NCI-H146 (cell line): ENCODE measurements at regions not wholly inside any gene's neighbourhood (a gene's known extent, or its start where the extent isn't known, plus 50 kb on each side); places are given as distances from the start of the nearest gene placed in this dataset.
"Not testable (repeated sequence)": the region's sequence is repeated elsewhere in the genome, so short reads cannot be mapped to it uniquely, and the experiment has no call there.

ENCODE experiments used
- DNase-seq: peaks from one replicate; lab custom pipeline; 2025; lab: John Stamatoyannopoulos, UW

DNA sequence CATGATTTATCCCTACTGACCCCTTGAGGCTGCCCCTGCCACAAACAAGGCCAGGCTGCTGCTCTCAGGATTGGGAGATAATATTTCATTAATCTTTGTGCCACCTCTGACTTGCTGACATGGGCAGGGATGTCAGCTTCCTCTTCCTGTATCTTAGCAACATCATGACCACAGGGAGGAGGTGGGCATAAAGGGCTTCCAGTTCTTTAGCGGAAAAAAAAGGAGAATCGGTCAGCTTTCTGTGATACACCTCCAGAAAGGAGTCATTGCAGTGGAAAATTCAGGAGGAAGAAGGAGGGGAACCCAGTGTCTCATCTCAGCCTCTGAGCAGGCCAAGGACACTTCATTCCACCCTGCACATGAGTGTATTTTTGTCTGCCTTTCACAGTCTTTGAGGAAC is 206.8 kb upstream of the SDK2 start:
- no peak for DNase-seq

DNA sequence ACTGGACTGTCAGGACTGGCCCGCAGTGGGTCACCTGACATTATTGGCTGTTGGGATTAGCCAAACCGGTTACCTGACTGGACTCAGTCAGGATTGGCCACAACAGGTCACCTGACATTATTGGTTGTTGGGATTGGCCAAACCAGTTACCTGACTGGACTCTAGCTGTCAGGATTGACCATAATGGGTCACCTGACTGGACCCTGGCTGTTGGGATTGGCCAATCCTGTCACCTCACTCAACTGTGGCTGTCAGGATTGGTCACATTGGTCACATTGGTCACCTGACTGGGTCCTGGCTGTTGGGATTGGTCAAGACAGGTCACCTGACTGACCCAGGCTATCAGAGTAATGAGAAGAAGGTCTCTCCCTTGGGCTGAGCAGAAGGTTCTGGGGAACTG is 207.7 kb upstream of the SDK2 start:
- DNase-seq, result no peak

DNA sequence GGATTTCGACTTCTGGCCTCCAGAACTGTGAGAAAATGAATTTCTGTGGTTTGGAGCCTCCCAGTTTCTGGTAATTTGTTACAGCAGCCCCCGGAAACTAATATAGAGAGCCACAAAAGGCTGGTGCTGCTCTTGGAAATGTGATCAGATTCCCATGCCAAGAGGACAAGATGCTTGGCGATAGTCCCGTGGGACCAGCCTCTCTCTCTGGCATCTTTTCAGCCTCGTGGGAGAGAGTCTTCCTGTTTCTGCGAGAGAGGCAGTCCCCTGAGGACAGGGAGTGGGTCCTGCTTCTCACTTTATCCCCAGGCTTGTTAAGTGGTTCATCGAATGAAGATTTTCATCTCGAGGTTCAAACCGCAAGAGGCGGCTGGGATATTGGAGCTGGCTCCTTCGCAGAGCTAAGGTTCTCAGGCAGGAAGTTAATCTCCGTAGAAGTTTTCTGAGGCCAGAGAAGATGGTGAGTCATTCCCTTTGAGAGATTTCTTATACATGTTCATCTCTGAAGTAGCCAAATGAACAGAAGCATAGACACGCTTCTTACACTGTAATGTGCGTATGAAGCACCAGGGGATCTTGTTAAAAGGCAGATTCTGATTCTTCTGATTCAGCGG is 211.6 kb upstream of the SDK2 start:
- no peak for DNase-seq

DNA sequence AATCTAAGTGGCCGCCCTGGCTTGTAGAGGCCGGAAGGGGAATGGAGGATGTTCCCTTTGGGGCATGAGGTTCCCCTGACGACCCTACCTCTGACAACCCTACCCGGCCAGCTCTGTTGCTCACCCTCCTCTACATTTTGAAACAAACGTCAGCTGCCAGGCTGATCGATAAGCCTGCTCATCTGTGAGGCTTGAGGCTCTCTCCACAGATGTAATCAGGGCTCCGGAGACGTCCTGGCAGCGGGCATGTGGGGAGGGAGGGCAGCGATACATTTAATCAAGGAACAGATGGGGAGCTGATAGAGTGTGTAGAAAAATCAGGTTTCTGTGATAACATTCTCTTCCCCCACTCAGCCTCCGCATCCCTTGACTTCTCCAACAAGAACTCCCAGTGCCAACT is 212.3 kb upstream of the SDK2 start:
- no peak for DNase-seq

DNA sequence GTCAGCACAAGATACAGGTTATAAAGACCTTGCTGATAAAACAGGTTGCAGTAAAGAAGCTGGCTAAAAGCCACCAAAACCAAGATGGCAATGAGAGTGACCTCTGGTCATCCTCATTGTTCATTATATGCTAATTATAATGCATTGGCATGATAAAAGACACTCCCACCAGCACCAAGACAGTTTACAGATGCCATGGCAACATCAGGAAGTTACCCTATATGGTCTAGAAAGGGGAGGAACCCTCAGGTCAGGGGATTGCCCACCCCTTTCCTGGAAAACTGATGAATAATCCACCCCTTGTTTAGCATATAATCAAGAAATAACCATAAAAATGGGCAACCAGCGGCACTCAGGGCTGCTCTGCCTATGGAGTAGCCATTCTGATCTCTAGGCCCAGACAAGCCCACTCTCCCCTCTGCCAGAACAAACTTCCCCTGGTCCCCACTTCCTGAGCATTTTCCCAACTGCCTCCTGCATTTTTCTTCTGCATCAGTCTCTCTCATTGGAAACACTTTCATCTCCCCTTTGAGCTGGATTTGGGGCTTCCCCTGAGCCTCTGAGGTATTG is 215.3 kb upstream of the SDK2 start:
- not testable (repeated sequence) for DNase-seq

DNA sequence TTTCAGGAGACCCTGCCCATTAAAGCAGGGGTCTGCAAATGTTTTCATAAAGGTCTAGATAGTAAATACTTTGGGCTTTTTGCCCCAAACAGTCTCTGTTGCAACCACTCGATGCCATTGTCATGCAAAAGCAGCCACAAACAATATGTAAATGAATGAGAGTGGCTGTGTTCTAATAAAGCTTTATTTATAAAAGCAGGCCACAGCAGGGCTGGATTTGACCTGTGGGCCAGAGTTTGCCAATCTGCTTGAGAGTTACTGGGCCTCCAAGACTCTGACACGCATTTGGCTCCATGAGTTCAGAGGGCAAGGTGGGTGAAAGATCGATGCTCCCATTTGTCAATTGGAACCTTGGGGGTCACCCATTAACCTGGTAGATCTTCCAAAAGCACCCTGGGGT is 217.3 kb upstream of the SDK2 start:
- no peak for DNase-seq

DNA sequence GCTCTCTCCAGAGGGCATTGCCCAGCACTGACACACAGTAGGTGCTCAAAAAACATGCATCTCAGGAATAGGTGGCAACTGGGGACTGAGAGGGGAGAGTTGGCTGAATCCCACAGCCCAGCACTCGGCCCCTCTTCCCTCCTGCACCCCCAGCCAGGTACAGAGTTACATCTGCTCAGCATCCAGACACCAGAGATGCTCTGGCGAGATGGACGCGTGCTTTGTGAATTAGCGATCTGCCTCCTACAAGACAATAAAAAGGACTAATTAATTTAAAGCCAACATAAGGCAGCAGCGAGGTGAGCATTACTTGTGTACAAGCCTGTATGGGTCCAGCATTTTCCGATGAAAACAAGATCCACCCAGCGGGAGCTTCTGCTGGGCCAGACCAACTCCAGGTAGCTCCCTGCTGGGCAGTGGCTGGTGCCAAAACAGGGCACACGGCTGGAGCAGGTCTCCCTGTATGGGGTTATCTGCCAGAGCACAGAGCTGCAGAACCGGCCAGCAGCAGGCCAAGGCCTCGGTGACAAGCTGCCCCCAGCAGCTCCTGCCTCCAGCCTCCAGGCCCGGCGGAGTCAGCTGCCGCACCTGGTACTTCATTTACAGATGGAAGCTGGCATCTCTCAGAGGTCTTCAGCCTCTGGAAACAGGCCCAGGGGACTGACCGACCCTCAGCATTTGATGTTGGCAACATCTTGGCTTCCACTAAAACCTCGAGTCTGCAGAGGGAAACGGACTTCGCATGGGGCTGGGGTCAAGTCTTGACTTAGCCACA is 219.7 kb upstream of the SDK2 start:
- DNase-seq, result peak; percentile 57

DNA sequence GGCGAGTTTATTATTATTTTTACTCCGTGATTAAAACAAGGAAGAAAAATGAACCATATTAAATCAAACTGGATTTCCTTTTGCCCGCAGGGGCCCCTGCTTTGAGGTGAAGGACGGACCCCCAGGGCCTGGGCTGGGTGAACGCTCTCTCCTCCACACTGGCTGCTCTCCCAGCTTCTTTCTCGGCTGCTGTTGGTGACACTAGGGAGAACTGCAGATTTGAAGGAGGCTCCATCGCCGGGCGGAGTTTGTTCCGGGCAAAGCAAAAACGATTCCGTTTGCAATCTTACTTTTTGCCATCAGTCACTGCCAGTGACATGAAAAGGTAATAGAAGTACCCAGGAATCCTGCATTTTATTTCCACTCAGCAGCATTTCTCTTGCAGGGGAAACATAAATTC is 221.6 kb upstream of the SDK2 start:
- DNase-seq, result no peak

DNA sequence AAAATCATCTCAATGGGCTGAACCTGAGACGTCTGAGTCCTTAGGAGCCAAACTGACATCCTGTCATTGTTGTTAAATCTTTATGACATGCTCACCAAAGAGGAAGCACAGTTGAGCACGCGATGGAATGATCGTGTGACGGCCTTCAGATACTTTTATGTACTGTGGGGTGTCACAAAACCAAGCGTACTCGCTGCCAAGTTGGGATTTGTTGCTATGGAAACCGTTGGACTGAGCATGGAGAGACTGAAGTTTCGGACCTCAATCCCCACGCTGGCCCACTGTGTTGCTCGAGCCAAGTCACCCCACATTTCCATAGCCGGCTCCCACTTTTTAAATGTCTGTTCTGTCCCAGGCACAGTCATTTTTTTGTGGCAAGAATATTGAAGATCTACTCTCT is 222.8 kb upstream of the SDK2 start:
- DNase-seq, result no peak

DNA sequence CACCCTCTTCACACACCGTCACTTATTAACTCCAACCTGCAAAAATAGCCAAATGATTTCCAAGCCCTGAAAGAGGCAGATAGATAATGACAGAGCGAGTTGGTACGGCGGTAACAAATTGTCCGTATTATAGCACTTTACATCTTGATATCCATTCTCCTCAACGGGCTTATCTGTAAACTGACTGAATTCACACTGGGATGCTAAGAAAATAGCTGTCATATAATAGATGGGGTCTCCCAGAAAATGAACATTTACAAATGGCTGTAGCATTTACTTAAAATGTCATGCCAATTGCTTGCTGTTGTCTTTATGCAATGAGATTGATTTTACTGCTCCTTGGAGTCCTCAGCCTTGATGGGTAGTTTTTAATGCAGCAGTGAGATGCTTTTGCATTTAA is 225.8 kb upstream of the SDK2 start:
- no peak for DNase-seq

DNA sequence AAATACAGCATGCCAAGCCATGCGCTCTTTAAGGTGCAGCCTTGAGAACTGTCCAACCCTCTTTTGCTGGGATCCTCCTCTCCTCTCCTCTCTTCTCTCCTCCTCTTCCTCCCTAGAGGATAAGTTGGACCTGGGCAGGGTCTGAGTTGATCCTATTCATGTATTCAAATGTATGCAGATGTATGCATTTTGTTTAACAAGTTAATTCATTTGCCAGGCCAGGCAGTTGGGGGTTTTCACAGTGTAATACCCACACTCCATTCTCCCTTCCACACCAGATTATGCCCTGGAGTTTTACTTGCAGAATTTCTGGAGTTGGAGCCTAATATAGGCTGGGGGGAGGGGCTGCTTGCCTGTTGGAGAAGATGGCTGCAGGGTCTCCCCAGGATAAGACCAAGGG is 226.2 kb upstream of the SDK2 start:
- DNase-seq, result no peak

DNA sequence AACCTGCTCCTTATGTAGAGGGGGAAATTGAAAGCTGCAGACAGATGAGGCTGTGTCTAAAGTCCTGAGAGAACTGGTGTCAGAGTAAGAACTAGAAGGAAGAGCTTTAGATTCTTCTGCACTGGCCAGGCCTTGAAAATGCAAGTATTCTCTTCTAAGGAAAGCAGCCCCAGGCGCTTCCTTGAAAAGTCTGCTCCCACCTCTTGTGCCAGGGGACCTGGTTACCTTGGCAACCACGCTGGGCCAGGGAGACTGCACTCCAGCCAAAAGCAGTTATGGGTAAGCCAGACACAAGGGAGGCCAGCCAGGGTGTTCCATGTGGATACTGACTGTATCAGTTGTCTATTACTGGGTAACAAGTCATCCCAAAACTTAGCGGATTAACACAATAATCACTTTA is 228.6 kb upstream of the SDK2 start:
- no peak for DNase-seq

DNA sequence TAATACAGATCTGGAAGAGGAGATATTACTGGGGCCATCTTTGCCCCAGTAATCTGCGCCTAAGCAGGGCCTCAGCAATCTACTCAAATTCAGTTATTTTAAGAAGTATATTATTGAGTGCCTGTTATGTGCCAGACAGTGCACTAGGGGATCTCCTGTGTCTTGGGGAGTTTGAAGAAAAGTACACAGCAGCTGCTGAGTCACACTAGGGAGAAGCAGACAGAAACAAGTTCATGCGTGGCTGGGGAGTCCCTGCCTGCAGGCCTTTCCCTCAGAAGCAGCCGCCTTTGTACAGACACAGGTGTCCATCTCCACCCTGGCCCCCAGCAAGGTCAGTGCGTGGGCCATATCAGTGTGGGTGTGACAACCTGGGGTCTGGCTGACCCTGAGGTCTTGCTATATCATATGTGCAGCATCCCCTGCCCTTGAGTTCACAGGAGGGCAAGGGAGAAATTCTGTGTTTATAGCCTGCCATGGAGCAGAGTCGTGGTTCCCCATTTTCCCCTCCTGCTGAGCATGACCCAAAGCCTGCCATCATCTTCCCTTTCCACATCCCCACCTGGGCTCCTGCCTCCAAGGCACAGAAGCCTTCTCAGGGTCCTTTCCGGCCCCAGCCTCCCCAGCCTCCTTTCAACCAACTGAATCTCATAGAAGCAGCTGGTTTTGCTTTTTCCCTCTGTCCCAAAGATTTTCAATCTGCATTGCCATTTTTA is 229.9 kb upstream of the SDK2 start:
- no peak for DNase-seq

DNA sequence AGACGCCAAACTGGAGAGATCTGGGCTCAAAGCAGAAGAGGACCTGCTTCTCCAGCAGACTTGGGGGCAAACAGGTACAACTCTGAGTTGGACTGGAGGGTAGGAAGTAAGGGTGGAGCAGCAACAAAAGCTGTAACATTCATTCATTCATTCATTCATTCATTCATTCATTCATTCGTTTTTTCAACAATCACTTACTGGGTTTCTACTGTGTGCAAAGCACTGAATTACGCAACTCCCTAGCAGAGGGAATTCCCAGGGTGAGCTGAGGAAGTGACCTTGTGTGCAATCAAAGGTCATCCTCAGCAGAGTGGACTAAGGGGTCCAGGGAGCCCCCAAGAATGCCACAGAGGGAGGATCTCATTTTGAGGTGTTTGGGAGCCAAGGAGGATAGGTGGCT is 231.1 kb upstream of the SDK2 start:
- DNase-seq, result no peak

DNA sequence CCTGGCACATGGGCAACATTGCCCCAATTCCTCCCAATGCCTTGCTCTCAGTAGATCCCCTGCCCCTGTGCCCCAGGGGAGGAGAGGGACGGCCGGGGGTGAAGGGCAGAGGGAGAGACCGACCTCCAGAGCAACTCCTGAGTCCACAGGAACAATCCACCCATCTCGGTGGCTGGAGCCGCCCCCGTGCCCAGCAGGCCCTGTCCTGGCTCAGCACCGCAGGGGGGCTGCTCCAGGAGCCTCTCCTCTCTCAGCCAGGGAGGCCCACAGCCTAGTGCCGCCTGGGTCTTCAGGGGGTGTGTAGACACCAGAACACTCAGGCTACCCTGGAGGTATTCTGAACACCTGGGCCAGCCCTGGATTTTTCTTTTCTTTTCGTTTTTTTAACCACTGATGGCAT is 233.7 kb upstream of the SDK2 start:
- DNase-seq, result no peak

DNA sequence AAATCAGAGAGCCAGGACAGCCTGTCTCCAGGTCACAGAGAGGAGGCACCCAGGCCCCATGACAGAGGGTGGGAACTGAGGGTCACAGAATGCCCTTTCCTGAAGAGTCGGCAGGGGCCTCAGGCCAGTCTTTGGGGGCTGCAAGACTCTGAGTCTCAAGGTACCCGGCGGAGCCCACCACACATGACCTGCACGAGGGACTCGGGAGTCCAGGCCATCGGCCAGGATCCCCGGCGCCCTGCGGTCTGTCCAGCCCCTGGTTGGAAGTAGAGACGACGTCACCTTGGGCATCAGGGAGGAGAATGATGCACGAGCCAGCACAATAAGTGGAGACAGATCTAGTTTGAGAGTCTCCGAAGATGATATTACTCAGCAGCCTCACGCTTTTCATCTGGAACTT is 234.7 kb upstream of the SDK2 start:
- no peak for DNase-seq

DNA sequence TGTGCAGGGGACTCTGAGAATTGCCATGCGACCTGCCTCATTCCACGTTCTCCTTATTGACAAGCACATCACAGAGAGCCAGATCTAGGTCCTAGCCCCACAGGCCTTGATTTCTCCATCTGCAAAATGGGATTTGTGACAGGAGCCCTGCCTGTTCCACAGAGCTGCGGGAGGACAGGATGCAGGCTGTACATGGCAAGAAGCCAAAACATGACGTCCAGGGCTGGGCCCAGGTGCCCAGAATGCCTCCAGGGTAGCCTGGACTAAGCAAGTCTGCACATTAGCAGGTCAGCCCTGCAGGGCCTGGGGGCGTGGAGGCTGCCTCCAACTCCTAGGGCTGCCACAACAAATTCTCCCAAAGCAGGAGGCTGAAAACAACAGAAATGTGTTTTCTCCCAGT is 235.7 kb upstream of the SDK2 start:
- peak; percentile 62 for DNase-seq

DNA sequence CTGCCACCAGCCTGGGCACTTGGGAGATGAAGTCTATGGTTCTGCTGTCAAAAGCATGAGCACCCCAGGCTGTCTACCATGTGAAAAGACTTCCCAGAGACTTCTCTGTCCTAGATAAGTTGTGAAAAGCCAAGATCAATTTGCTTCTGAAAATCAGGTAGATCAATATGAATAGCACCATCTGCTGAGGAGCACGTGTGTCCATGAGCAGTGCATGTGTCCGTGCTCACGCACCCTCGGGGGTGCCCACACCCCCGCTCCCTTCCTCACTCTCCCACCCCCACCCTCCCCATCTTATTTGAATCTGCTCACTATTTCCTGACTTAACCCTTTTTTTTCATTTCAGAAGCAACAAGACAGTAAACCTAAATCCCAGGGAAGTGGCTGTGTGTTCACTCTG is 238.3 kb upstream of the SDK2 start:
- no peak for DNase-seq

DNA sequence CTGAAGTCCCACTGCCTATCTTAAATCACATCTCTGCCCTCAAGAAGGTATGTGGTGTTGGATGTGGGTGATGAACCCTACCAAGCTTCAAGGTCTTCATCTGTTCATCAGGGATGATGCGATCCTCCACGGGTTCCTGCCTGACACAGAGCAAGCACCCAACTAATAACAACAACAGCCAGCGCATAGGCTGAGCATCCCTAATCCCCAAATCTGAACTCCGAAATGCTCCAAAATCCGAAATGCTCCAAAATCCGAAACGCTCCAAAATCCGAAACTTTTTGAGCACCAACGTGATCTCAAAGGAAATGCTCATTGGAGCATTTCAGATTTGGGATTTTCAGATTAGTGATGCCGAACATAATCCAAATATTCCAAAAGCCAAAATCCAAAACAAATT is 238.9 kb upstream of the SDK2 start:
- no peak for DNase-seq

DNA sequence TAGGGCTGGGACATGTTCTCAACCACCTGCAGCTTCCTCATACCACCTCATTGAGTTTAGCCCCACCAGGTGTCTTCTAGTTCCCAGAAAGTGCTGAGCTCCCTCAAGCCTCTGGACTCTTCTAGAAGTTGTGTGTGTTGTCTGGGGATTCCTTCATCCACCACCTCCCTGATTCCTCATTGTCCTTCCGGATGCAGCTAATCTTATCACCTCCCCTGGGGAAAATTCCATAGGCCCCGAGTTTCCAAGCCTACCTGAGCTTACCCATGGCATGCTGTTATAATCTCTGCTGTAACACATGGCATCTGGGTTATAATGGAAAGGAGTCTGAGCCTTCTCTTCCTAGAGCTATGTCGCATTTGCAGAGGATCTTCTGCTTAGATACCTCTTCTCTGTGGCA is 243.5 kb upstream of the SDK2 start:
- DNase-seq, result no peak

DNA sequence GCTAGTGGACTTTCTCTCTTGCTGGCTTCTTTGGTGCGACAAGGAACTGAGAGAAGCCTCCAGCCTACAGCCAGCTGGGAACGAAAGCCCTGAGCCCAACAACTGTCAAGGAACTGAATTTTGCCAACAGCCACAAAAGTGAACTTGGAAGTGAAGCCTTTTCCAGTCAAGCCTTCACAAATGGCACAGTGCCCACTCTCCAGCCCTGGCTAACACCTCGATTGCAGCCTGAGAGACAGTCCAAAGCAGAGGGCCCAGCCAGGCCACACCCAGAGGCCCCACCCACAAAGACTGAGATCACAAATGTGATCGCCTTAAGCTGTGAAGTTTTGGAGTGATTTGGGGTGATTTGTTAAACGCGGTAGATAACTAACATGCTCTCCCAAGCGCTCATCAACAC is 244.6 kb upstream of the SDK2 start:
- no peak for DNase-seq

DNA sequence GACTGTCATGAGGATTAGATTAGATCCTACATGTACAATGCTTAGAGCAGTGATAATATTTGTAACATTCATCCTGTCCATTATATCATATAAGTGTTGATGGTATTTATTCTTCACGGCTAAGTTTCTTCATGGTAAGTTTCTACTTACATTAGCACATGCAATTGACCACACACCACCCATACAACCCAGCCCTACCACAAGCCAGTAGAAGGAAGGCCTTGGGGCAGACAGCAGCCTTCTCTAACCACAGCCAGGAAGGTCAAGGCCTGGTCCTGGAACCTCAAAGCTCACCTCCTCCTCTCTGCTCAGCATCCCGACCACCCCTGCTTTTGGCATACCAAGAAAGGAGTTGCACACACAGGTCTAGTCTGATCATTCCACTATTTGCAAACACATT is 245.2 kb upstream of the SDK2 start:
- no peak for DNase-seq

DNA sequence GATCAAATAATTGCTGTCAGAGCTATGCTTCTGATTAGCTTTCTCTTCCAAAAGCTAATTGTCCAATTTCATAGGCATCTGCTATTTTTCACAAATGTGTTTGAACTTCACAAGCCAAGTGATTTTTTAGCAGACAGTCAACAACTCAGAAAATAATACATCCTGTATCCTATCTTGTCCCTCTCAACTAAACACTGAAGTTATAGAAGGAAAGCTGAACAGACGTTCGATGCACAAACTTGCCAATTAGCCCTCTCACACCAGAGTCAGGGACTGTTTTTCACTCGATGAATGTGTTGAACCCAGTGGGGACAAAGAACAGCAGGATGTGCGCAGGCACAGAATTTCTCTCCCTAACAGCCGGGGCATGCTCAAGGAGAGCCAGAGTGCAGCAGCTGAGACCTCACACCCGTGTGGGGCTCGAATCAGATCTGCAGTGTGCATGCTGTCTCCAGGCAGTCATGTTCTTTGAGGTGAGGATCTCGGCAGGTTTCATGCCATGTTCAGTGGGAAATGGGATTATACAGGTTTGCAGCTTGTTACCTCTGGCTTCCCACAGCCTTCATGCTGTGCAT is 246.7 kb upstream of the SDK2 start:
- DNase-seq, result no peak
